GM23338 (cell line): ENCODE measurements at regions not wholly inside any gene's neighbourhood (a gene's known extent, or its start where the extent isn't known, plus 50 kb on each side); places are given as distances from the start of the nearest gene placed in this dataset.

ENCODE experiments used
- ATAC-seq: fragments of 200-7000 bp; cut with Tn5 transposase; 3 replicates; pipeline ENCODE4 v1.9.1; 2020
- DNase-seq: peaks from one replicate; pipeline ENCODE4 v3.0.0-alpha.2; 2015; ENCODE audit warnings: low spot score
- H2AFZ ChIP-seq: fragments of 200-600 bp; sonication (generic); 2 replicates; pipeline ENCODE4 v1.8.0; 2016; ENCODE audit warnings: antibody characterized with exemption, mild to moderate bottlenecking, moderate library complexity
- H3F3A ChIP-seq: fragments of 200-600 bp; sonication (generic); replicated peaks from 2 replicates; pipeline ENCODE4 v1.8.0; 2017; ENCODE audit warnings: antibody characterized with exemption, mixed run types, low read depth
- H3K27ac ChIP-seq: fragments of 200-600 bp; sonication (generic); 2 replicates; pipeline ENCODE4 v1.6.1; 2016; ENCODE audit warnings: low read depth
- H3K27me3 ChIP-seq: fragments of 200-600 bp; sonication (generic); 2 replicates; pipeline ENCODE4 v1.8.0; 2016; ENCODE audit warnings: mild to moderate bottlenecking, mixed run types, moderate library complexity; ENCODE audit not compliant: insufficient read depth
- H3K36me3 ChIP-seq: fragments of 200-600 bp; sonication (generic); 2 replicates; pipeline ENCODE4 v1.8.0; 2016; ENCODE audit warnings: mild to moderate bottlenecking; ENCODE audit not compliant: insufficient read depth
- H3K4me1 ChIP-seq: fragments of 200-600 bp; sonication (generic); 2 replicates; pipeline ENCODE4 v1.8.0; 2016; ENCODE audit warnings: mild to moderate bottlenecking, moderate library complexity; ENCODE audit not compliant: insufficient read depth
- H3K4me2 ChIP-seq: fragments of 200-600 bp; sonication (generic); 2 replicates; pipeline ENCODE4 v1.7.1; 2017; ENCODE audit warnings: mixed run types
- H3K4me3 ChIP-seq: fragments of 200-600 bp; sonication (generic); 2 replicates; pipeline ENCODE4 v1.6.1; 2016; ENCODE audit warnings: mixed run types
- H3K79me2 ChIP-seq: fragments of 200-600 bp; sonication (generic); replicated peaks from 2 replicates; pipeline ENCODE4 v1.8.0; 2017; ENCODE audit warnings: mild to moderate bottlenecking; ENCODE audit not compliant: insufficient read depth
- H3K9me2 ChIP-seq: fragments of 200-600 bp; sonication (generic); 2 replicates; pipeline ENCODE4 v1.8.0; 2017; ENCODE audit not compliant: insufficient read depth
- H4K20me1 ChIP-seq: fragments of 200-600 bp; sonication (generic); replicated peaks from 2 replicates; pipeline ENCODE4 v1.8.0; 2017; ENCODE audit warnings: mild to moderate bottlenecking; ENCODE audit not compliant: insufficient read depth
- H3K27ac Mint-ChIP-seq: 2 replicates; pipeline ENCODE4 v1.8.0; 2020; ENCODE audit warnings: inconsistent platforms, mild to moderate bottlenecking, moderate library complexity, mixed read lengths
- H3K27me3 Mint-ChIP-seq: 3 replicates; pipeline ENCODE4 v1.8.0; 2022; ENCODE audit warnings: low read depth, mild to moderate bottlenecking, moderate library complexity, mixed read lengths, inconsistent platforms; ENCODE audit not compliant: insufficient read depth, poor library complexity
- H3K36me3 Mint-ChIP-seq: 3 replicates; pipeline ENCODE4 v1.8.0; 2021; ENCODE audit warnings: low read depth, mild to moderate bottlenecking, inconsistent platforms, moderate library complexity, mixed read lengths
- H3K4me1 Mint-ChIP-seq: 3 replicates; pipeline ENCODE4 v1.8.0; 2020; ENCODE audit warnings: mild to moderate bottlenecking, inconsistent platforms, mixed read lengths
- H3K4me3 Mint-ChIP-seq: 3 replicates; pipeline ENCODE4 v1.8.0; 2021; ENCODE audit warnings: moderate library complexity, mild to moderate bottlenecking, inconsistent platforms, mixed read lengths
- H3K9me3 Mint-ChIP-seq: 3 replicates; pipeline ENCODE4 v1.8.0; 2020; ENCODE audit warnings: moderate library complexity, mild to moderate bottlenecking, inconsistent platforms, mixed read lengths
- CREB1 ChIP-seq: fragments of 250-450 bp; sonication (Bioruptor Pico); IDR thresholded peaks from 2 replicates; pipeline ENCODE4 v1.5.0; 2020; ENCODE audit warnings: low read depth, mild to moderate bottlenecking, moderate library complexity
- JUNB ChIP-seq: IDR thresholded peaks from one replicate; pipeline ENCODE4 v1.6.1; 2016; ENCODE audit warnings: antibody characterized with exemption; ENCODE audit not compliant: unreplicated experiment
- NANOG ChIP-seq: IDR thresholded peaks from 2 replicates; pipeline ENCODE4 v1.6.1; 2016; ENCODE audit warnings: antibody characterized with exemption, borderline replicate concordance
- REST ChIP-seq: IDR thresholded peaks from one replicate; pipeline ENCODE4 v1.6.1; 2018; ENCODE audit warnings: antibody characterized with exemption; ENCODE audit not compliant: unreplicated experiment
- ZNF462 ChIP-seq: fragments of 250-450 bp; sonication (Bioruptor Pico); IDR thresholded peaks from 2 replicates; pipeline ENCODE4 v1.5.0; 2020; ENCODE audit warnings: mild to moderate bottlenecking, moderate library complexity
- TF ChIP-seq, protein P1 (sequence below), 2 experiments: fragments of 200-600 bp in 1 of 2; sonication (generic) in 1 of 2; conservative IDR thresholded peaks; 2 replicates each; pipeline versions ENCODE4 v1.5.1 to v1.6.1; 2016 to 2017; ENCODE audit warnings: antibody characterized with exemption in 2 of 2, low read depth in 2 of 2, mild to moderate bottlenecking in 2 of 2, moderate library complexity in 1 of 2
- TF ChIP-seq, protein P2 (sequence below): IDR thresholded peaks from 2 replicates; pipeline ENCODE4 v1.6.1; 2016; ENCODE audit warnings: antibody characterized with exemption

DNA sequence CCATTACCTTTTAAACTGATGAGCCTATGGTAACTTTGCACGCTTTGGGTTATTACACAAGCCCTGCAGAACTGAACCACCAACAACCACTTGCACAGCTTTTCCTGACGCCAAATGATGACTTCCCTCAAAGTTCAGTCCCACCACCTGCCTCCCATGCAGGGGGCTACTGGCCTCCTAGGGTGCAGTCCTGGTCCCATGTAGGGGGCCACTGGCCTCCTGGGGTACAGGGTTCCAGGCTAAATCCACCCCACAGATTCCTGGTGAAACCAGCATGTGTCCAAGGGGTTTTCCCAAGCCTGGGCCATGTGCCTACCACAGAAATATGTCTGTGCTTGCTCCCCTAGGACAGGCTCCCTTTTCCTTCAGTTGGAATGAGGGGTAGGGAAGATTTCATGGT lies 73.4 kb upstream of the ZNF678 start (continued):
- no peak for TF ChIP-seq ZNF462 (CRISPR knock-in tag)

DNA sequence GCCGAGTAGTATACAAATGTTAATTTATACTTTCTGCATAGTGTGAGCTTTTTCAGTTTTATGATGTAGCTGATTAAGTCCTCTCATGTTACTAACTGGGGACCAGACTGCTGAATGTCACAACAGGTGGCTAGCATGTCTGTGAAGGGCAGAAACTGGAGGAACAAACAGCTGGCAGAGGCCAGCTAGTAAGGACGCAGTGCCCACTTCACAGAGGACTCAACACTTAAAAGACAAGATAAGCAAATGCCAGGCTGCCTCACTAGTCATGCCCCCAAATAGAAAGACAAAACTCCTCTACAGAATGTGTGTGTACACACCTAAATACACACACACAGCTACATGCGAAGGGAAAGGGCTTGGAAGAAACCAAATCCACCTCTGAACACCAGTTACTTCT lies 73.8 kb upstream of the ZNF678 start:
- no peak overlapping the region for H3K4me2 ChIP-seq
- H3F3A ChIP-seq = no peaks in the 10 kb centered on the region
- no peak overlapping the region for H3K4me3 Mint-ChIP-seq
- H4K20me1 ChIP-seq = no peaks in the 10 kb centered on the region; the same call in 1 of the 2 replicates
- no peak overlapping the region for H2AFZ ChIP-seq
- H3K79me2 ChIP-seq = no peaks in the 10 kb centered on the region
- H3K36me3 Mint-ChIP-seq = peaks cover 19% of the 10 kb centered on the region
- ATAC-seq (no peak), DNase-seq (no peak)
- no peak overlapping the region for H3K4me3 ChIP-seq
- H3K36me3 ChIP-seq = no peaks in the 10 kb centered on the region
- H3K27me3 ChIP-seq = no peaks in the 10 kb centered on the region
- 0 out of 2 replicates have a peak, but pooled peaks cover 4% of the 10 kb centered on the region for H3K9me2 ChIP-seq
- H3K27me3 Mint-ChIP-seq = peaks cover 5% of the 10 kb centered on the region
- H3K27ac ChIP-seq = no peak overlapping the region
- peaks cover 32% of the 10 kb centered on the region for H3K9me3 Mint-ChIP-seq
- H3K4me1 ChIP-seq = no peaks in the 10 kb centered on the region
- no peaks in the 10 kb centered on the region for H3K4me1 Mint-ChIP-seq
- H3K27ac Mint-ChIP-seq = no peak overlapping the region
- TF ChIP-seq REST (no peak), JUNB (no peak), NANOG (no peak), CREB1 (no peak)
- TF ChIP-seq, protein P1, sequence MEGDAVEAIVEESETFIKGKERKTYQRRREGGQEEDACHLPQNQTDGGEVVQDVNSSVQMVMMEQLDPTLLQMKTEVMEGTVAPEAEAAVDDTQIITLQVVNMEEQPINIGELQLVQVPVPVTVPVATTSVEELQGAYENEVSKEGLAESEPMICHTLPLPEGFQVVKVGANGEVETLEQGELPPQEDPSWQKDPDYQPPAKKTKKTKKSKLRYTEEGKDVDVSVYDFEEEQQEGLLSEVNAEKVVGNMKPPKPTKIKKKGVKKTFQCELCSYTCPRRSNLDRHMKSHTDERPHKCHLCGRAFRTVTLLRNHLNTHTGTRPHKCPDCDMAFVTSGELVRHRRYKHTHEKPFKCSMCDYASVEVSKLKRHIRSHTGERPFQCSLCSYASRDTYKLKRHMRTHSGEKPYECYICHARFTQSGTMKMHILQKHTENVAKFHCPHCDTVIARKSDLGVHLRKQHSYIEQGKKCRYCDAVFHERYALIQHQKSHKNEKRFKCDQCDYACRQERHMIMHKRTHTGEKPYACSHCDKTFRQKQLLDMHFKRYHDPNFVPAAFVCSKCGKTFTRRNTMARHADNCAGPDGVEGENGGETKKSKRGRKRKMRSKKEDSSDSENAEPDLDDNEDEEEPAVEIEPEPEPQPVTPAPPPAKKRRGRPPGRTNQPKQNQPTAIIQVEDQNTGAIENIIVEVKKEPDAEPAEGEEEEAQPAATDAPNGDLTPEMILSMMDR (conservative IDR thresholded peaks at IDR 0.05; ENCODE audit: low read depth in 2 of 2) = no peak
- TF ChIP-seq, protein P2, sequence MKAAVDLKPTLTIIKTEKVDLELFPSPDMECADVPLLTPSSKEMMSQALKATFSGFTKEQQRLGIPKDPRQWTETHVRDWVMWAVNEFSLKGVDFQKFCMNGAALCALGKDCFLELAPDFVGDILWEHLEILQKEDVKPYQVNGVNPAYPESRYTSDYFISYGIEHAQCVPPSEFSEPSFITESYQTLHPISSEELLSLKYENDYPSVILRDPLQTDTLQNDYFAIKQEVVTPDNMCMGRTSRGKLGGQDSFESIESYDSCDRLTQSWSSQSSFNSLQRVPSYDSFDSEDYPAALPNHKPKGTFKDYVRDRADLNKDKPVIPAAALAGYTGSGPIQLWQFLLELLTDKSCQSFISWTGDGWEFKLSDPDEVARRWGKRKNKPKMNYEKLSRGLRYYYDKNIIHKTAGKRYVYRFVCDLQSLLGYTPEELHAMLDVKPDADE = no peak
